GM18507 (cell line): ENCODE measurements at regions not wholly inside any gene's neighbourhood (a gene's known extent, or its start where the extent isn't known, plus 50 kb on each side); places are given as distances from the start of the nearest gene placed in this dataset.
"Not testable (repeated sequence)": the region's sequence is repeated elsewhere in the genome, so short reads cannot be mapped to it uniquely, and the experiment has no call there.

Source experiments
- DNase-seq: peaks from one replicate; pipeline ENCODE4 v3.0.0; 2011; ENCODE audit warnings: low read depth; ENCODE audit not compliant: insufficient read length; ENCODE audit errors: extremely low spot score
- FAIRE-seq: peaks from 2 replicates; lab custom pipeline; 2011; peaks lifted over from hg19 to GRCh38; lab: Jason Lieb, UNC

- FAIRE-seq (no peak), DNase-seq (no peak)
These were observed 438.1 kb upstream of the ARPP21 start for GRCh38 chr3:35201211-35201610.

GRCh38 chr3:35215525-35216500 lies 423.5 kb upstream of the ARPP21 start:
- FAIRE-seq (no peak), DNase-seq (no peak)

GRCh38 chr3:35216501-35217266 lies 422.6 kb upstream of the ARPP21 start:
- DNase-seq (no peak), FAIRE-seq (no peak)

GRCh38 chr3:35223632-35224394 lies 415.5 kb upstream of the ARPP21 start:
- DNase-seq (no peak), FAIRE-seq (no peak)

GRCh38 chr3:35224565-35225295 lies 414.6 kb upstream of the ARPP21 start:
- DNase-seq (no peak), FAIRE-seq (no peak)

GRCh38 chr3:35241236-35241635 lies 398.1 kb upstream of the ARPP21 start:
- DNase-seq, result no peak
- FAIRE-seq, result no peak

- DNase-seq (no peak), FAIRE-seq (no peak)
These were observed 384.4 kb upstream of the ARPP21 start for GRCh38 chr3:35254917-35255316.

- FAIRE-seq (no peak), DNase-seq (no peak)
These were observed 381.7 kb upstream of the ARPP21 start for GRCh38 chr3:35257641-35258040.

- no peak for FAIRE-seq
These were observed 376.9 kb upstream of the ARPP21 start for GRCh38 chr3:35262406-35262805.

GRCh38 chr3:35263477-35263876 lies 375.8 kb upstream of the ARPP21 start:
- FAIRE-seq (no peak), DNase-seq (no peak)

More at GRCh38 chr3:35262406-35262805, 376.9 kb upstream of the ARPP21 start:
- no peak for DNase-seq

GRCh38 chr3:35266065-35266464 lies 373.3 kb upstream of the ARPP21 start:
- not testable (repeated sequence) for FAIRE-seq, DNase-seq

GRCh38 chr3:35275768-35276167 lies 363.6 kb upstream of the ARPP21 start:
- DNase-seq (no peak), FAIRE-seq (no peak)

GRCh38 chr3:35276568-35276967 lies 362.8 kb upstream of the ARPP21 start:
- FAIRE-seq (no peak), DNase-seq (no peak)

GRCh38 chr3:35291471-35292236 lies 347.7 kb upstream of the ARPP21 start:
- FAIRE-seq, result no peak
- DNase-seq, result no peak

GRCh38 chr3:35292568-35292967 lies 346.8 kb upstream of the ARPP21 start:
- DNase-seq (no peak), FAIRE-seq (no peak)

GRCh38 chr3:35295906-35296305 lies 343.4 kb upstream of the ARPP21 start:
- no peak for FAIRE-seq

GRCh38 chr3:35296533-35296932 lies 342.8 kb upstream of the ARPP21 start:
- DNase-seq (no peak), FAIRE-seq (no peak)

More at GRCh38 chr3:35295906-35296305, 343.4 kb upstream of the ARPP21 start:
- DNase-seq, result no peak

- not testable (repeated sequence) for FAIRE-seq, DNase-seq
These were observed 342.4 kb upstream of the ARPP21 start for GRCh38 chr3:35296944-35297343.
